CD14-positive monocyte (primary cell): ENCODE measurements at regions not wholly inside any gene's neighbourhood (a gene's known extent, or its start where the extent isn't known, plus 50 kb on each side); places are given as distances from the start of the nearest gene placed in this dataset.

Experiments
- DNase-seq, 3 donors: peaks; one replicate each; pipeline ENCODE4 v3.0.0-alpha.2; 2011 to 2022
- H2AFZ ChIP-seq: 2 replicates; pipeline ENCODE4 v1.6.0; 2012; ENCODE audit warnings: mild to moderate bottlenecking, low read depth, low read length, inconsistent platforms; ENCODE audit not compliant: insufficient read depth, poor library complexity, severe bottlenecking
- H3K27ac ChIP-seq, 2 donors: 1 replicate in 1 of 2; 2 replicates in 1 of 2; pipeline ENCODE4 v1.5.1; 2012 to 2013; ENCODE audit warnings: low read length in 2 of 2, control low read depth in 1 of 2, inconsistent platforms in 1 of 2, low read depth in 1 of 2, mild to moderate bottlenecking in 1 of 2
- H3K27me3 ChIP-seq, 2 donors: one replicate each; pipeline versions ENCODE4 v1.6.0 to v1.6.1; 2011 to 2013; ENCODE audit warnings: low read length in 2 of 2; ENCODE audit not compliant: control insufficient read depth in 2 of 2, insufficient read depth in 2 of 2
- H3K36me3 ChIP-seq, 2 donors: replicated peaks in 1 of 2; 1 replicate in 1 of 2; 2 replicates in 1 of 2; pipeline versions ENCODE4 v1.5.1 to v1.6.1; 2012 to 2013; ENCODE audit warnings: low read length in 2 of 2, control low read depth in 1 of 2, inconsistent platforms in 1 of 2, mild to moderate bottlenecking in 1 of 2; ENCODE audit not compliant: insufficient read depth in 2 of 2, control insufficient read depth in 1 of 2
- H3K4me1 ChIP-seq, 2 donors: 1 replicate in 1 of 2; 2 replicates in 1 of 2; pipeline versions ENCODE4 v1.5.1 to v1.6.1; 2012 to 2013; ENCODE audit warnings: low read length in 2 of 2, control low read depth in 1 of 2, inconsistent platforms in 1 of 2, mild to moderate bottlenecking in 1 of 2, moderate library complexity in 1 of 2; ENCODE audit not compliant: insufficient read depth in 2 of 2, control insufficient read depth in 1 of 2
- H3K4me2 ChIP-seq: replicated peaks from 2 replicates; pipeline ENCODE3; 2012; ENCODE audit warnings: low read length, moderate library complexity, mild to moderate bottlenecking; ENCODE audit not compliant: poor library complexity, severe bottlenecking; ENCODE audit errors: extremely low read depth
- H3K4me3 ChIP-seq, 3 experiments: fragments of 200-600 bp in 1 of 3; sonication (generic) in 1 of 3; replicated peaks in 1 of 3; 1 replicate in 2 of 3; 2 replicates in 1 of 3; pipeline ENCODE4 v1.5.1; 2011 to 2013; ENCODE audit warnings: low read length in 3 of 3, mild to moderate bottlenecking in 3 of 3, control low read depth in 2 of 3, low read depth in 2 of 3, inconsistent platforms in 1 of 3, moderate library complexity in 1 of 3
- H3K79me2 ChIP-seq: 2 replicates; pipeline ENCODE4 v1.6.0; 2012; ENCODE audit warnings: mild to moderate bottlenecking, control low read depth, inconsistent platforms, low read length, moderate library complexity; ENCODE audit not compliant: insufficient read depth
- H3K9ac ChIP-seq: 2 replicates; pipeline ENCODE4 v1.6.0; 2017; ENCODE audit warnings: low read length, mild to moderate bottlenecking; ENCODE audit not compliant: insufficient read depth, poor library complexity, severe bottlenecking
- H3K9me3 ChIP-seq, 2 donors: replicated peaks in 1 of 2; 1 replicate in 1 of 2; 2 replicates in 1 of 2; pipeline versions ENCODE4 v1.5.1 to v1.6.1; 2012 to 2013; ENCODE audit warnings: low read length in 2 of 2, control low read depth in 1 of 2; ENCODE audit not compliant: control insufficient read depth in 1 of 2, insufficient read depth in 1 of 2
- H4K20me1 ChIP-seq: 2 replicates; pipeline ENCODE4 v1.6.0; 2012; ENCODE audit warnings: mild to moderate bottlenecking, low read length, control low read depth, moderate library complexity; ENCODE audit not compliant: insufficient read depth
- H3K27ac Mint-ChIP-seq, 7 donors: one replicate each; pipeline ENCODE4 v1.8.0; 2020; ENCODE audit warnings: mild to moderate bottlenecking in 7 of 7, mixed read lengths in 7 of 7, moderate library complexity in 6 of 7, inconsistent platforms in 2 of 7
- H3K27me3 Mint-ChIP-seq, 3 donors: one replicate each; pipeline ENCODE4 v1.8.0; 2021 to 2022; ENCODE audit warnings: low read depth in 3 of 3, mild to moderate bottlenecking in 3 of 3, mixed read lengths in 3 of 3, moderate library complexity in 3 of 3, inconsistent platforms in 1 of 3
- H3K36me3 Mint-ChIP-seq, 2 donors: one replicate each; pipeline ENCODE4 v1.8.0; 2020; ENCODE audit warnings: mixed read lengths in 2 of 2, inconsistent platforms in 1 of 2, mild to moderate bottlenecking in 1 of 2
- H3K4me1 Mint-ChIP-seq: one replicate; pipeline ENCODE4 v1.8.0; 2020; ENCODE audit warnings: mild to moderate bottlenecking, mixed read lengths
- H3K4me3 Mint-ChIP-seq, 2 donors: one replicate each; pipeline ENCODE4 v1.8.0; 2020; ENCODE audit warnings: mild to moderate bottlenecking in 2 of 2, mixed read lengths in 2 of 2, moderate library complexity in 1 of 2
- H3K9me3 Mint-ChIP-seq, 7 donors: one replicate each; pipeline ENCODE4 v1.8.0; 2020 to 2022; ENCODE audit warnings: mixed read lengths in 7 of 7, mild to moderate bottlenecking in 6 of 7, moderate library complexity in 6 of 7, inconsistent platforms in 2 of 7
- WGBS: methylation state at CpG from one replicate; pipeline ENCODE4 v1.1.5; 2013; ENCODE audit warnings: missing lambda C conversion rate; ENCODE audit not compliant: insufficient coverage; 5-methylcytosine and 5-hydroxymethylcytosine counted together
- intact Hi-C, 2 donors: fragments of 100-400 bp; cut with micrococcal nuclease; formaldehyde crosslinking; loops; one replicate each; pipeline versions ENCODE4 v1.15.0 to v1.15.1; 2023
- TF ChIP-seq, protein P1 (sequence below): fragments of 200-600 bp; IDR thresholded peaks from one replicate; pipeline ENCODE4 v1.8.0; 2022; ENCODE audit warnings: antibody characterized with exemption, mild to moderate bottlenecking

DNA sequence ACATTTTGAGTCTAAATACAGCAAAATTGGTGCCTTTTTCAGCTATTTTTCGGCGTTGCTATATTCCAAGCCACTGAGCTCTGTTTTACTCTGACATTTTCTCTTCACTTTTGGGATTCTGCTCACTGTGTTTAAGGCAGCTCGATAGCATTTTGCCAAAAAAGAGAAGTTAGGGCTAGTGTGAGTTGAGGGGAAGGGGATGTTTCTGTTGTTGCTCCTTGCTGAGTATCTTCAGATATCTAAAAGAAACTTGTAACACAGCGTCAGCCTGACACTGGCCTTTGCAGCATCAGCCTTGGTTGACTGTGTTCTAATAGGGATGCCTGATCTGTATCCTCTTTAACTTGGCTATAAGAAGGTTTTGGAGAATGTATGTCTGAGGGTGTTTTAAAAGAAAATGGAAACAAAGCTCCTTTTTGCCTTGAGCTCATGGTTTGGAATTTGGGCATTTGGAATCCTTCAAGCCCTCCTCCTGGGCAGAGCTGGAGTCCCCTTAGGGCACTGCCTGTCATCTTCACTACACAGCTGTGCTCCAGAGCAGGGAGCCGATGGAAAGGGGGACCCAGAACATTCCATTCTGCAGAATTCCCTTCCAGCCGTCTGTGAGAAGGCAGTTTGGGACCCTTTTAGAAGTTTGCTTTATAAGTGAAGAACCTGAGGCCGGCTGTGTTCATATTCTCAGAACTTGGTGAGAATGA lies 63.0 kb downstream of the EXOSC2 start:
- TF ChIP-seq, protein P1, sequence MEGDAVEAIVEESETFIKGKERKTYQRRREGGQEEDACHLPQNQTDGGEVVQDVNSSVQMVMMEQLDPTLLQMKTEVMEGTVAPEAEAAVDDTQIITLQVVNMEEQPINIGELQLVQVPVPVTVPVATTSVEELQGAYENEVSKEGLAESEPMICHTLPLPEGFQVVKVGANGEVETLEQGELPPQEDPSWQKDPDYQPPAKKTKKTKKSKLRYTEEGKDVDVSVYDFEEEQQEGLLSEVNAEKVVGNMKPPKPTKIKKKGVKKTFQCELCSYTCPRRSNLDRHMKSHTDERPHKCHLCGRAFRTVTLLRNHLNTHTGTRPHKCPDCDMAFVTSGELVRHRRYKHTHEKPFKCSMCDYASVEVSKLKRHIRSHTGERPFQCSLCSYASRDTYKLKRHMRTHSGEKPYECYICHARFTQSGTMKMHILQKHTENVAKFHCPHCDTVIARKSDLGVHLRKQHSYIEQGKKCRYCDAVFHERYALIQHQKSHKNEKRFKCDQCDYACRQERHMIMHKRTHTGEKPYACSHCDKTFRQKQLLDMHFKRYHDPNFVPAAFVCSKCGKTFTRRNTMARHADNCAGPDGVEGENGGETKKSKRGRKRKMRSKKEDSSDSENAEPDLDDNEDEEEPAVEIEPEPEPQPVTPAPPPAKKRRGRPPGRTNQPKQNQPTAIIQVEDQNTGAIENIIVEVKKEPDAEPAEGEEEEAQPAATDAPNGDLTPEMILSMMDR, result no peak
- peaks cover 29% of the 10 kb centered on the region for H3K4me1 Mint-ChIP-seq
- peak overlapping the region in 1 of 2 donors; percentile 30 for H3K27ac ChIP-seq
- no peaks in the 10 kb centered on the region for H3K27me3 ChIP-seq
- 30% methylated on average over 3 of the region's 7 CpGs for WGBS
- intact Hi-C loops, result no loop called here
- peaks cover 17 to 27% of the 10 kb centered on the region in 2 donors for H3K4me1 ChIP-seq
- peak overlapping the region in 1 of 2 donors; percentile 60 for H3K4me3 Mint-ChIP-seq
- peaks cover 11% of the 10 kb centered on the region for H3K79me2 ChIP-seq
- peak overlapping the region; percentile 38 for H3K4me2 ChIP-seq
- peaks cover 50% of the 10 kb centered on the region for H4K20me1 ChIP-seq
- DNase-seq, result peak in 2 of 3 donors; percentile 3 to 11
- no peaks in the 10 kb centered on the region for H3K9me3 ChIP-seq
- no peaks in the 10 kb centered on the region for H3K9me3 Mint-ChIP-seq
- H3K27ac Mint-ChIP-seq, result peak overlapping the region in 6 of 7 donors; percentile 4 to 37 (median 24)
- H3K36me3 Mint-ChIP-seq, result peaks cover 0 to 5% of the 10 kb centered on the region in 2 donors
- H2AFZ ChIP-seq, result no peak overlapping the region
- no peaks in the 10 kb centered on the region for H3K36me3 ChIP-seq
- peak overlapping the region; percentile 29 for H3K9ac ChIP-seq
- peaks cover 0 to 3% (median 0%) of the 10 kb centered on the region in 3 donors for H3K27me3 Mint-ChIP-seq
- H3K4me3 ChIP-seq, result peak overlapping the region in 2 of 3 experiments; percentile 12 to 38

DNA sequence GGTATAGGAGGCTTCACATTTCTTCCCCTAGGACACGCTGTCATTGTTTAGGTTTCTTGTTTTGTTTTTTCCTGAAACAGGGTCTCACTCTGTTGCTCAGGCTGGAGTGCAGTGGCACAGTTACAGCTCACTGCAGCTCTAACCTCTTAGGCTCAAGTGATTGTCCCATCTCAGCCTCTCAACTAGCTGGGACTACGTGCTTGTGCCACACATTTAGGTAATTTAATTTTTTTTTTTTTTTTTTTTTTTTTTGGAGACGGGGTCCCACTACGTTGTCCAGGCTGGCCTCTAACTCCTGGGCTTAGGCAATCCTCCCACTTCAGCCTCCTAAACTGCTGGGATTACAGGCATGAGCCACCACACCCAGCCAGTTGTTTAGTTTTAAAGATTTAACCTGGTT lies 66.2 kb downstream of the EXOSC2 start:
- Mint-ChIP-seq H3K4me3 (no peak overlapping the region), H3K9me3 (no peaks in the 10 kb centered on the region), H3K4me1 (peaks cover 47% of the 10 kb centered on the region), H3K27ac (no peak overlapping the region), H3K27me3 (peaks cover 0 to 3% (median 0%) of the 10 kb centered on the region in 3 donors), H3K36me3 (peaks cover 0 to 6% of the 10 kb centered on the region in 2 donors)
- Histone ChIP-seq H3K27me3 (no peaks in the 10 kb centered on the region), H3K4me1 (peaks cover 22 to 28% of the 10 kb centered on the region in 2 donors), H3K27ac (no peak overlapping the region), H3K9me3 (no peaks in the 10 kb centered on the region), H4K20me1 (peaks cover 58% of the 10 kb centered on the region), H3K4me2 (no peak overlapping the region), H3K79me2 (peaks cover 25% of the 10 kb centered on the region), H3K9ac (no peak overlapping the region), H3K4me3 (no peak overlapping the region), H2AFZ (no peak overlapping the region), H3K36me3 (no peaks in the 10 kb centered on the region)
- WGBS, result 83% methylated on average over 1 of the region's 4 CpGs
- intact Hi-C loops, result loop anchor here in 1 of 2 donors (10.0 kb wide), 1 partner anchor 105 kb away; no protein-coding TSS in a partner anchor
- DNase-seq, result no peak
- TF ChIP-seq, protein P1, result no peak
